Heart left ventricle (tissue), 13 donors: ENCODE measurements at regions not wholly inside any gene's neighbourhood (a gene's known extent, or its start where the extent isn't known, plus 50 kb on each side); places are given as distances from the start of the nearest gene placed in this dataset.

Source experiments
- POLR2A ChIP-seq, 2 donors: fragments of 450-650 bp; IDR thresholded peaks; one replicate each; pipeline ENCODE4 v1.6.1; 2017; ENCODE audit warnings: antibody characterized with exemption in 2 of 2, mild to moderate bottlenecking in 2 of 2, moderate library complexity in 2 of 2
- TF ChIP-seq, protein P1 (sequence below), 12 donors: fragments of 200-600 bp; sonication (generic) in 4 of 12; IDR thresholded peaks; one replicate each; pipeline versions ENCODE4 v1.5.0 to v1.8.0; 2018 to 2022; ENCODE audit warnings: antibody characterized with exemption in 12 of 12, mild to moderate bottlenecking in 5 of 12
- donor health status: ischemic (EF 13 %, LVEDD 7.1; RV severe dilation, severe dysfunction).
- donor health status: DM: no; HTN: yes; CAD: no.
- donor health status: DM: no; HTN: no; CAD: no.
- donor health status: ischemic (EF 25% LVEDD 6.9; RV normal size, moderate dysfunction).
- donor health status: ischemic (EF 25% LVEDD 5.7; RV mildly dilated, moderate dysfunction).
- donor health status: ischemic (EF 35%, LVEDD 5.7; RV mildly dilated, moderate dysfunction).
- donor health status: nonischemic (EF 11% LVEDD 7.7; RV severe dilation, severe dysfunction).
- donor health status: DM: yes; HTN: yes; CAD: no.
- donor health status: PGD.
- donor health status: ischemic (EF 29% LVEDD 5.4; RV normal size, mild dysfunction).
- donor health status: nonischemic (EF 23%, LVEDD 6.1; RV moderate dilation, normal function).

DNA sequence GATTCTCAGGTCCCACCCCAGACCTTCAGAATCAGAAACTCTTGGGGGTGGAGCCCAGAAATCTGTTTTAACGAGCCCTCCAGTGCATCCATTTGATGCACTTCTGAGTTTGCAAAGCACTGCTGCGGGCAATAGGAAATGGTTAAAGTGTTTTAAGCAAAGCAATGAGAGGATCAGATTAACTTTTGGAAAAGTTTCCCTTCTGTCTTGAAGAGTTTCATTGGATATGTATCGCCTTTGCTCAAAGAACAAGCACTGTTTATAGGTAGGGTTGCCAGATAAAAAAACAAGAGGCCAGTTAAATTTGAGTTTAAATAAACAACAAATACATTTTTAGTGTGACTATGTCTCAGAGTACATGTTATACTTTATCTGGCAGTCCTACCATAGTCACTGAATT lies 226.0 kb downstream of the BMP7 start:
- TF ChIP-seq, protein P1, sequence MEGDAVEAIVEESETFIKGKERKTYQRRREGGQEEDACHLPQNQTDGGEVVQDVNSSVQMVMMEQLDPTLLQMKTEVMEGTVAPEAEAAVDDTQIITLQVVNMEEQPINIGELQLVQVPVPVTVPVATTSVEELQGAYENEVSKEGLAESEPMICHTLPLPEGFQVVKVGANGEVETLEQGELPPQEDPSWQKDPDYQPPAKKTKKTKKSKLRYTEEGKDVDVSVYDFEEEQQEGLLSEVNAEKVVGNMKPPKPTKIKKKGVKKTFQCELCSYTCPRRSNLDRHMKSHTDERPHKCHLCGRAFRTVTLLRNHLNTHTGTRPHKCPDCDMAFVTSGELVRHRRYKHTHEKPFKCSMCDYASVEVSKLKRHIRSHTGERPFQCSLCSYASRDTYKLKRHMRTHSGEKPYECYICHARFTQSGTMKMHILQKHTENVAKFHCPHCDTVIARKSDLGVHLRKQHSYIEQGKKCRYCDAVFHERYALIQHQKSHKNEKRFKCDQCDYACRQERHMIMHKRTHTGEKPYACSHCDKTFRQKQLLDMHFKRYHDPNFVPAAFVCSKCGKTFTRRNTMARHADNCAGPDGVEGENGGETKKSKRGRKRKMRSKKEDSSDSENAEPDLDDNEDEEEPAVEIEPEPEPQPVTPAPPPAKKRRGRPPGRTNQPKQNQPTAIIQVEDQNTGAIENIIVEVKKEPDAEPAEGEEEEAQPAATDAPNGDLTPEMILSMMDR (IDR thresholded peaks at IDR 0.05) = no peak
- no peak for TF ChIP-seq POLR2A (IDR thresholded peaks at IDR 0.05)
